Neural cell (in vitro differentiated cells): ENCODE measurements at regions not wholly inside any gene's neighbourhood (a gene's known extent, or its start where the extent isn't known, plus 50 kb on each side); places are given as distances from the start of the nearest gene placed in this dataset.

Source experiments
- EP300 ChIP-seq: fragments of 450-650 bp; conservative IDR thresholded peaks from 2 replicates; pipeline ENCODE4 v1.6.1; 2014; ENCODE audit warnings: antibody characterized with exemption, mild to moderate bottlenecking, moderate library complexity; ENCODE audit not compliant: poor library complexity, severe bottlenecking
- EZH2 ChIP-seq: fragments of 200-600, 300-800 bp; shearing (Covaris generic), sonication (generic); IDR thresholded peaks from 2 replicates; pipeline ENCODE4 v1.6.1; 2014; ENCODE audit warnings: antibody characterized with exemption, low read length, borderline replicate concordance, mild to moderate bottlenecking; ENCODE audit not compliant: insufficient read depth, poor library complexity, severe bottlenecking
- MXI1 ChIP-seq: fragments of 450-650 bp; conservative IDR thresholded peaks from 2 replicates; pipeline ENCODE4 v1.6.1; 2014; ENCODE audit warnings: antibody characterized with exemption, mild to moderate bottlenecking; ENCODE audit not compliant: poor library complexity, severe bottlenecking
- POLR2AphosphoS5 ChIP-seq: IDR thresholded peaks from 2 replicates; pipeline ENCODE4 v1.6.1; 2012
- RAD21 ChIP-seq: fragments of 450-650 bp; conservative IDR thresholded peaks from 2 replicates; pipeline ENCODE4 v1.6.1; 2014; ENCODE audit warnings: antibody characterized with exemption, mild to moderate bottlenecking, moderate library complexity
- SMC3 ChIP-seq: fragments of 450-650 bp; conservative IDR thresholded peaks from 2 replicates; pipeline ENCODE4 v1.6.1; 2014; ENCODE audit warnings: antibody characterized with exemption, mild to moderate bottlenecking, moderate library complexity; ENCODE audit not compliant: poor library complexity
- TAF1 ChIP-seq: IDR thresholded peaks from 2 replicates; pipeline ENCODE4 v1.6.1; 2012; ENCODE audit warnings: low read depth
- TF ChIP-seq, protein P1 (sequence below): fragments of 450-650 bp; IDR thresholded peaks from 2 replicates; pipeline ENCODE4 v1.5.1; 2014; ENCODE audit warnings: antibody characterized with exemption, mild to moderate bottlenecking, moderate library complexity; ENCODE audit not compliant: poor library complexity, severe bottlenecking
- TF ChIP-seq, protein P2 (sequence below): IDR thresholded peaks from 2 replicates; pipeline ENCODE4 v1.6.1; 2012; ENCODE audit warnings: borderline replicate concordance

DNA sequence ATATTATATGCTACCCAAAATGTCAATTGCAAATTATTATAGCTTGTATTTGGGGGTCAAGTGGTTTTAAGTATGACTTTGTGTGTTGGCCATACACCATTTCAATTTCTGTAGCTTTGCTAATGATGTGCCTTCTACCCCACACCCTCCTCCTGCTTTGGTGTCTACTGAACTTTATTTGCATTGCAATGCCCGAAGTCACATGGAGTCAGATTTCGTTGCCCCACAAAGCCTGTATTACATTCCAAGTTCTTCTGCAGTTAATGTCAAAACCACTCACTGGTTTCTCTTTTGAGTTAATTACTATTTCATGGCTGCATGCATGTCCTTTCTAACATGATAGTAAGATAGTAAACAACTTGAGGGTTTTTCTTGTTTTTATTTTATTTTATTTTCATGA lies 528.9 kb downstream of the RIT2 start:
- no peak for TF ChIP-seq SMC3
- no peak for TF ChIP-seq EZH2
- TF ChIP-seq, protein P1, sequence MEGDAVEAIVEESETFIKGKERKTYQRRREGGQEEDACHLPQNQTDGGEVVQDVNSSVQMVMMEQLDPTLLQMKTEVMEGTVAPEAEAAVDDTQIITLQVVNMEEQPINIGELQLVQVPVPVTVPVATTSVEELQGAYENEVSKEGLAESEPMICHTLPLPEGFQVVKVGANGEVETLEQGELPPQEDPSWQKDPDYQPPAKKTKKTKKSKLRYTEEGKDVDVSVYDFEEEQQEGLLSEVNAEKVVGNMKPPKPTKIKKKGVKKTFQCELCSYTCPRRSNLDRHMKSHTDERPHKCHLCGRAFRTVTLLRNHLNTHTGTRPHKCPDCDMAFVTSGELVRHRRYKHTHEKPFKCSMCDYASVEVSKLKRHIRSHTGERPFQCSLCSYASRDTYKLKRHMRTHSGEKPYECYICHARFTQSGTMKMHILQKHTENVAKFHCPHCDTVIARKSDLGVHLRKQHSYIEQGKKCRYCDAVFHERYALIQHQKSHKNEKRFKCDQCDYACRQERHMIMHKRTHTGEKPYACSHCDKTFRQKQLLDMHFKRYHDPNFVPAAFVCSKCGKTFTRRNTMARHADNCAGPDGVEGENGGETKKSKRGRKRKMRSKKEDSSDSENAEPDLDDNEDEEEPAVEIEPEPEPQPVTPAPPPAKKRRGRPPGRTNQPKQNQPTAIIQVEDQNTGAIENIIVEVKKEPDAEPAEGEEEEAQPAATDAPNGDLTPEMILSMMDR = no peak
- TF ChIP-seq MXI1 = no peak
- TF ChIP-seq POLR2AphosphoS5 = no peak
- TF ChIP-seq, protein P2, sequence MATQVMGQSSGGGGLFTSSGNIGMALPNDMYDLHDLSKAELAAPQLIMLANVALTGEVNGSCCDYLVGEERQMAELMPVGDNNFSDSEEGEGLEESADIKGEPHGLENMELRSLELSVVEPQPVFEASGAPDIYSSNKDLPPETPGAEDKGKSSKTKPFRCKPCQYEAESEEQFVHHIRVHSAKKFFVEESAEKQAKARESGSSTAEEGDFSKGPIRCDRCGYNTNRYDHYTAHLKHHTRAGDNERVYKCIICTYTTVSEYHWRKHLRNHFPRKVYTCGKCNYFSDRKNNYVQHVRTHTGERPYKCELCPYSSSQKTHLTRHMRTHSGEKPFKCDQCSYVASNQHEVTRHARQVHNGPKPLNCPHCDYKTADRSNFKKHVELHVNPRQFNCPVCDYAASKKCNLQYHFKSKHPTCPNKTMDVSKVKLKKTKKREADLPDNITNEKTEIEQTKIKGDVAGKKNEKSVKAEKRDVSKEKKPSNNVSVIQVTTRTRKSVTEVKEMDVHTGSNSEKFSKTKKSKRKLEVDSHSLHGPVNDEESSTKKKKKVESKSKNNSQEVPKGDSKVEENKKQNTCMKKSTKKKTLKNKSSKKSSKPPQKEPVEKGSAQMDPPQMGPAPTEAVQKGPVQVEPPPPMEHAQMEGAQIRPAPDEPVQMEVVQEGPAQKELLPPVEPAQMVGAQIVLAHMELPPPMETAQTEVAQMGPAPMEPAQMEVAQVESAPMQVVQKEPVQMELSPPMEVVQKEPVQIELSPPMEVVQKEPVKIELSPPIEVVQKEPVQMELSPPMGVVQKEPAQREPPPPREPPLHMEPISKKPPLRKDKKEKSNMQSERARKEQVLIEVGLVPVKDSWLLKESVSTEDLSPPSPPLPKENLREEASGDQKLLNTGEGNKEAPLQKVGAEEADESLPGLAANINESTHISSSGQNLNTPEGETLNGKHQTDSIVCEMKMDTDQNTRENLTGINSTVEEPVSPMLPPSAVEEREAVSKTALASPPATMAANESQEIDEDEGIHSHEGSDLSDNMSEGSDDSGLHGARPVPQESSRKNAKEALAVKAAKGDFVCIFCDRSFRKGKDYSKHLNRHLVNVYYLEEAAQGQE = no peak
- TF ChIP-seq TAF1 = no peak
- TF ChIP-seq RAD21 = no peak
- TF ChIP-seq EP300 = no peak
